Muscle of back (tissue), 3 donors: ENCODE measurements at regions not wholly inside any gene's neighbourhood (a gene's known extent, or its start where the extent isn't known, plus 50 kb on each side); places are given as distances from the start of the nearest gene placed in this dataset.
"Not testable (repeated sequence)": the region's sequence is repeated elsewhere in the genome, so short reads cannot be mapped to it uniquely, and the experiment has no call there.

Experiments
- DNase-seq, 3 donors: peaks; one replicate each; pipeline versions ENCODE4 v3.0.0 to v3.0.0-alpha.2; 2013

DNA sequence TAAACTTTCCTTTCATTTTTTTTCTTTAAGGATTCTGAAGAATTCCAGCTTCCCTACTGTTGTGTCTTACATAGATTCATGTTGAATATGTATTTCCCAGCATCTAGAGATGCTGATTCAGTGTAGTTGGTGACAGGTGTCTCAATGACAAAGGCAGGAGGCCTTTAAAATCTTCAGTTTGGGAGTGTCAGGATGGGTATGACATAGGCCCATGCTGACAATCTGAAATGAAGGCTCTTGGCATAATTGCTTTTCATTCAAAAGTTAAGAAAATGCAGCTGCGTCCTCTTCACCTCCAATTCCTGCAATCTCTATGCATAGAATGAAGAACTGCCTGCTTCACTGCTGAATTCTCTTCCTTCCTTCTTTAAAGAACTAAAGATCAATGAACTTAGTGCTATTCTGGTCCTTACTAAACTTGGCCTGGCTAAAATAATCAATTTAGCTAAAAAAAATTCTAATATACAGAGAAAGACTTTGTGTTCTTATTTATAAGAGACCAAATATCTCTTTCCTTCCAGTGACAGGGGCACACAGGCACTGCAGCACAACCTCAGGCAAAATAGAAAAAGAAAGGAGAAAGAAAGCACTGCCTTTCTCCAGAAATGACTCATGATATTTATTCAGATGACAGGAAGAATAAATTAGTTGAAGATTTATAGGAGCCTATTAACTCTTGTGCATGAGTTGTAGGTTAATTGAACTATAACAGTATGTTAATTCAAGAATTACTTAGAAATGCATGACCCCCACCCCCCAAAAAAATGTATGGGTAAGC, 152.6 kb upstream of the GBE1 start:
- DNase-seq: no peak

- DNase-seq: peak in 2 of 3 donors; percentile 30 to 65
Observed at GRCh38 chr3:81911221-81911620, 149.8 kb upstream of the GBE1 start.

GRCh38 chr3:81910244-81910852, 148.9 kb upstream of the GBE1 start:
- DNase-seq: peak in 1 of 3 donors; percentile 34

- no peak for DNase-seq
Observed at GRCh38 chr3:81909796-81910195, 148.4 kb upstream of the GBE1 start.

DNA sequence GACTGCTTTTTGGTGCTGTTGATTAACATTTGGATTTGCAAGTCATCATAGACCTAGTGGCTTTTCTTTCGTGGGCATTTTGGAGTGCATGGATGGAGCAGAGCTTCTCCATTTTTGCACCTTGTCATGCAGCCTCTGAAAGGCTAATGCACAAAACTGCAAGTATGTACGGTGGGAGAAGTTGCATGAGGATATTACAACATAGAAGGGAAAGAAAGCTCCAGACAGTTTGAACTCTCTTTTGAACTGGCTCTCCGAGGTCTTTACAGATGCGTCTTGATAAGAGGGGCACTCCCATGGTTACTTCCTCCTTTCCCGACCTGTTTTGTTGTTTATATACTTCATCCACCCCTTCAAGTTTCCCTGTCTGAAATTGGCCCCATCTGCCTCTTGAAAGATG, 147.1 kb upstream of the GBE1 start:
- no peak for DNase-seq

DNA sequence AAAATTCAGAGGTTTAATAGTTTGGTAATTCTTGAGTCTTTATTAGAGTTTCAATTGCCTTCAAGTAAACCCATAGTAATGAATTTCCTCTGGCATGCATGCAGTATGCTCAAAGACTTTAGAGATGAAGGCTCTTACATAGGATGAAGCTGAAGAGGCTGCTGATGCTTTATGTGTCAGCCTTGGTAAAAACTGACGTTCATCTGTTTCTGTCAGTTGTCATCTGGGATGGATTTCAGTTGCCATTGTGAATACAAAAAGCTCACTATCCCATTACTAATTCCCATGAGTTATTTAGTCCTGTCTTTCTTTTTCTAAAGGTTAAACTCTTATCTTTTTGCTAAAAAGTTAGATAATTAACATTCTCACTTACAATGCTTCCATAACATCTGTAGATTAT, 136.9 kb upstream of the GBE1 start:
- no peak for DNase-seq

DNA sequence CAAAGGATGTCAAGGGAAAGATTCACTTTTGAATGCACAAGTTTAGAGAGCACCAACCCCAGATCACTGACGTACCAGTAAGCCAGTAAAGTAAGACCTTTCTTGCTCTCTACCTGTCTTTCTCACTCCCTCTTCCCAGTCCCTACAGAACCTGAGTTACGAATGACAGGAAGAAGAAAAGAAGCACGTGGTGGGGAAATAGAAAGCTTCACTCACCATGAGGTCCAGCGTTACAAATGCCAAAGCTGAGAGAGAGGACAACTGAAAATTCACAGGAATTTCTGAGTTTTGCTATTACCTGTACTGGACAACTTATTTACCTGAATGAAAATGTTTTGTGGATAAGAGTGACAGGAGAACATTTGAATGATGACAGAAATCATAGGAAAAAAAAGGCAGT, 133.2 kb upstream of the GBE1 start:
- DNase-seq: no peak

- DNase-seq: no peak
Observed at GRCh38 chr3:81891055-81891895, 129.8 kb upstream of the GBE1 start.

- peak in 2 of 3 donors; percentile 17 to 65 for DNase-seq
Observed at GRCh38 chr3:81888914-81889557, 127.6 kb upstream of the GBE1 start.

- no peak for DNase-seq
Observed at GRCh38 chr3:81887448-81887847, 126.0 kb upstream of the GBE1 start.

DNA sequence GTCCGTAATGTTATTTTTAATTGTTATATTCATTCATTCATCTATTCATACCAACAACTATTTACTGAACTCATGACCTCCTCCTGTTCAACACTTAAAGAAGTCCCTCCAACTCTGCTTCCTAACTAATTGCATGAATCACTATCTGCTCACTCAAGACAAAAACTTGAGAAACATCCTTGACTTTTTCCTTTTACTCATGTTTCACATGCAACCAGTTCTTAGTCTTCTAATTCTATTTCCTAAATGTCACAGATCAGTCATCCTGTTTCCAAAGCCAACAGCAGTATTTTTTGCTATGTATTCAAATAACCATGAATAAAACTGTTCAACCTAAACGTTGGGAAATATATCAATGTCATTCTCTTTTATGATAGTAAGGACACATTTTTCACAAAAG, 124.6 kb upstream of the GBE1 start:
- DNase-seq: peak in 1 of 3 donors; percentile 23

DNA sequence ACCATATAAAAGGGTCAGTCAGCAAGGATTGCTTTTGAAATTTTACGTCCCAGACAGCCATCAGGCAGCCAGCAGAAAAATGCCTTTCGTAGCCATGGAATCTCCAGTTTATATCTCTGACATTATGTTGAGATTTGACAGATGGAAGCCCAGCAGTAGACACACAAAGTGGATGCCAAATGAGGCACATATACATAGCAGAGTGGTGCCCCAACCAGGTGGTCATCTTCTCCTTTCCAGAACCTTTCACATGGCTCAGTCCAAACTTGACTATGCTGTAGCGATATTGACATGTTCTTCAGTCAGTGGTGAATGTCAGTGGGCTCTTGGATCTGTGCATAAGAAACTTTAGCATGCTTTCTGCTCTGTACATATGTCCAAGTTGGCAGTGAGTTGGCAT, 123.3 kb upstream of the GBE1 start:
- DNase-seq: no peak

DNA sequence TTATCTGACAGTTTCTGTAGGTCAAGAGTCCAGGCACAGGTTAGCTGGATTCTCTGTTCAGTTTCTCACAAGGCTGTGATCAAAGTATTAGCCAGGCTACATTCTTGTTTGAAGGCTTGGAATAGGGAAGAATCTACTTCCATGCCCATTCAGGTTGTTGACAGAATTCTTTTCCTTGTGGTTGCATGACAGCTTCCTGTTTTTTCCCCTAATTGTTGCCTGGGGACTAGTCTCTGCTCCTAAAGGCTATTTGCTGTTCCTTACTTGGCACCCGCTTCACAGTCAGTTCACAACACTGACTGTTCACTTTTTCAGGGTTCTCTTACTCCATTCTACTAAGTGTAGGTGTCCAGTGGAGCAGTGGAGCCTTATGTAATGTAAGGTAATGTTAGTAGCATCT, 115.4 kb upstream of the GBE1 start:
- DNase-seq: no peak

- DNase-seq: no peak
Observed at GRCh38 chr3:81874738-81875137, 113.3 kb upstream of the GBE1 start.

- no peak for DNase-seq
Observed at GRCh38 chr3:81872566-81872965, 111.1 kb upstream of the GBE1 start.

DNA sequence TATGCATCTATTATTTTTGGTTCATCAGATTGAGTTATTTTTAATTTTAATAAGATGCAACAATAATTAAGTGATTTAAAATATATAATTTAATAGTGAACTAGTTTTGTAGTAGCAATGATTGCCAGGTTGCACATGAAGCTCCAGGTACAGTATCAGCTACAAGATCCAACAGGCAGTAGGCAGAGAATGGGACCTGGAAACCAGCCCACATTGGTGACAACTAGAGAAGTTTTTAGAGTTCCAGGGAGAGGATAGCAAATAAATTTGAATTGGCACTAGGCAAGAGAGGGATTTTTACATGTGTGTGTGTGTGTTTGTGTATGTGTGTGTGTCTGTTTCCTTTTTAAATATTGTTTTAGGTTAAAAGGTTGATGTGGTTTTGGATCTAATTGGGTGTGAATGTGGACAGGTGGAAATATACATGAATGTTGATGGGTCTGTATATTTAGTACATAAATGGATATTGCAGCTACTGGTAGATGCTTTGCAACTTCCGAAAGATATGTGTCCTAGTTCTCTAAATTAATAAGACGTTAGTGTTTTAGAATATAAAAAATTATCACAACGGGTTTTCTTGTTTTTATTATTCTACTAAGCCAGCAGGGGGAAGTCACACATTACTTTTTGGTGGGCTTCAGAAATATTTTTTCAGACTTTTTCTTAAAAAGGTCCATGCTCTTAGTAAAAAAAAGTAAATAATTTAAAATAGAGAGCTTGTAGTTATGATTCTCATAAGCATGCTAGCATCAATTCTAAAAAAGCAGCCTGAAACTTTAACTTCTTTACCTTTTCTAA, 110.1 kb upstream of the GBE1 start:
- DNase-seq: peak in 2 of 3 donors; percentile 10 to 32

- no peak for DNase-seq
Observed at GRCh38 chr3:81869382-81869781, 107.9 kb upstream of the GBE1 start.

DNA sequence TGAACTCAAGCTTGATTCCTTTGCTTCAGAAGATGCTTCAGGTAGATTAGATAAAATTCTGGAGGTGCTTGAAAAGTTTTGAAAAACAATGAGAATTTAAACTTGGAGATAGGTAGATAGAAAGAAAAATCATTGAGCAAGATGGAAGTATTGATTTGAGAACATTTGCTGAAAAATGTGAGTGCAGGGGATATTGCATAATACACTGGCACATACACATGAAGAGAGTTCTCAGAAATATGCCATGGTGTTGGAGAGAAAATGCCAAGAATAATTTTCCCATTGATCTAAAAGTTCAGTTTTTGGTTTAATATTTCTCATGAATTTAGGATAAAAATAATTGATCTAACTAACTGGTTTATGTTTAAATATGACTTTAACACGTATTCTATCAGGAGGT, 107.2 kb upstream of the GBE1 start:
- DNase-seq: no peak

GRCh38 chr3:81867875-81868274, 106.4 kb upstream of the GBE1 start:
- no peak for DNase-seq

DNA sequence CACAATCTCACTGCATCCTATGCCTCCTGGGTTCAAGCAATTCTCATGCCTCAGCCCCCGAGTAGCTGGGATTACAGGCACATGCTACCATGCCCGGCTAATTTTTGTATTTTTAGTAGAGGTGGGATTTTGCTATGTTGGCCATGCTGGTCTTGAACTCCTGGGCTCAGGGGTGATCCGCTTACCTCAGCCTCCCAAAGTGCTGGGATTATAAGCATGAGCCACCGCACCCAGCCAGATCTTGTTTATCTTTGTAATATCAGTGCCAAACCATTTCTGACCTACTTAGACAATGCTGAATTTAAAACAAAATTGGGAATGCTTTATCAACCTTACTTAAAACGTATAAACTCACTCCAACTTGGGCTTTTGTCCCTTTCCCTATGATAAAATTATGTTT, 103.7 kb upstream of the GBE1 start:
- DNase-seq: not testable (repeated sequence)

DNA sequence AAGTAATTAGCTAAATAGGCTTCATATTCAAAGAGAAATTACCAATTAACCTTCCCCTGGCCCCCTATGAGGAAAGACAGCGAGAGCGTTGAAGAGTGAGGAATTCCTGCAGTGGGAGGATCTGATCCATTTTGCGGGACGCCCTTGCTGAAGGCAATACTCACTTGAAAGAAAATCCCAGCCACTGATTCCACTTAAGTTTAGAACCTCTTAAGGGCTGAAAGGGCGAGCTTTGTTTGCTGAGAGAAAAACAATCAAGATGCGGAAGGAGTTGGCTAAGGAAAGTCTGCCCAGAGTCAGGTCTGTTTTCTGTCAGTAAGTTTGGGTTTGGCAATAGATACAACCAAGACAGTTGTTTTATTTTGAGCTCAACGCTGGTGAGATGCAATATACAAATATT, 102.8 kb upstream of the GBE1 start:
- no peak for DNase-seq
